NCI-H446 (cell line): ENCODE measurements at regions not wholly inside any gene's neighbourhood (a gene's known extent, or its start where the extent isn't known, plus 50 kb on each side); places are given as distances from the start of the nearest gene placed in this dataset.

Experiments used
- DNase-seq, 2 experiments: peaks; one replicate each; lab custom pipeline; 2025; lab: John Stamatoyannopoulos, UW

DNA sequence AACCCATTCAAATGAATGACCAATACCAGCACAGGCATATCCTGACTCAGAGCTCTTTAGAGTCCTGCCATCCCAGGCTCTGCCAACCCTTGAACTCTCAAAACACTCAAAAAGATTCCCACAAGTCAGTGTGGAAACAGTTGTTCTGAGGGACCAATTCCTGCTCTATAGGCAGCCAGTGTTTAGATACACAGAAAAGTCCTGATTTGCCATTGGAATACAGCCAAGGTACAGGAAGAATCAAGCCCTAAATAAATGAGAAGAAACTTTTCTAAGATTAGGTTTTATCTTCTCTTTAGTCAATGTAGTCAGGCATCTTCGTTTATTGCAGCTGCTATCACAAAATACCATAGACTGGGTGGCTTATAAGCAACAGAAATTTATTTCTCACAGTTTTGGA is 626.8 kb upstream of the ARID1B start:
- no peak for DNase-seq

GRCh38 chr6:156146891-156147290 is 630.3 kb upstream of the ARID1B start:
- no peak for DNase-seq

DNA sequence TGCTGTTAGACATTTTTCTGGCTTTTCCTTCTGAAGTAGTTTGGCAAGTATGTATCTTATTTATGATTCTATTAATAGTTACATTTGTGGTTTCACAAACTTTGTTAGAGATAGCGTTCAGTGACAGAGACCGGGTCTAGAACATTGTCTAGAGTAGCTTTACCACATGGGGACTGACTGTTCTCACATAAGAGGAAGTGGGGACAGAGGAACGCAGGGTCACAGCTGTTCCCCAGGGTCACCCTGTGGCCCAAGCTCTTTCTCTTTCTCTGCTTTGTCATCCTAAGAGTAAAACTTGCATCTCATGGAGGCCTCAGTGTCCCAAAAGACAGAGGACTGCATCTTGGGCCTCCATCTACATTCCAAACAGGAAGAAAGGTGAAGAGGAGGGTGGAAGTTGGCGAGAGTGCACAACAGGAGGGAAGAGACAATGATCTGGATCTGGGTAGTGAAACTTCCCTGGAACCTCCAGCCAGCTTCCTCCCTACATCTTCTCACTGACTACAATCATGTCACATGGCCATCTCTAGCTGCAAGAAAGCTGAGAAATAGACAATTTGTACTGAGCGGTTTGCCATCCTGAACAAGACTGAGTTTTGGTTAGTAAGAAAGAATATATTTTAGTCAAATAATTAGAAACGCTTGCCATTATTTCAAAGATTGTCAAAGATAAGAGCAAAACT is 645.8 kb upstream of the ARID1B start:
- DNase-seq: no peak

DNA sequence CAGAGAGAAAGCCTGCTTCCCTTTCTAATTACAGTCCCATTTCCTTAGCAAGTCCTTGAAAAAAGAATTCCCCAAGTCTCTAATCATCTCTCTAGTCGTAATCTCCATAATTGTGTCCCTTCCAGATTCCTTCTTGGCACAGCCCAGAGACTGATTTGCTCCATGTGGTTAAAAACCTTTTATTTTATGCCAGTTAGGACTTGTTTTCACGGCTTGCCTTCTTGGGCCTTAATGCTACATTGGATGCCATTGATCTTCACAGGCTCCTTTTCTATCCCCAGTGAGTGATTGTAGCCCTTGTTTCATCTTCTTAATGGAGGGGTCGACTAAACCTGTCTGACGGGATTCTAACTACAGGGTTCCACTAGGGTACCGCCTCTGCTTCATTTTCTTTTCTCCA is 650.6 kb upstream of the ARID1B start:
- no peak for DNase-seq

GRCh38 chr6:156125844-156126243 is 651.3 kb upstream of the ARID1B start:
- no peak for DNase-seq

DNA sequence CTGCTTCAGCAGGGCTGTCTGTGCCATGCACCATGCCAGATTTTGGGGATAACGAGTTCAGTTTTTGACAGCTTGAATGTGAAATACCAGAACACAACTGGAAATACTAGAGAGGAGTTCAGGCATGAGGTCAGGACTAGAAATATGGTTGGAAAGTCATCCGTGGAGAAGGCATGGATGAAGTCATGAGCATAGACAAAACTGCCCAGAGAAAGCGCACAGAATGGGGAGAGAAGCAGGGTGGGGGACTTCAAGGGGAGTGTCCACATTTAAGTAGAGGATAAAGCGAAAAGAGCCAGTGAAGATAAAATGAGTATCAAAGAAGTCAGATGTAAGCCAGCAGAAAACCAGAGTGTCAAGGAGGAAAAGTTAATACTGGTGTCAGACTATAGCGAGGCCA is 653.4 kb upstream of the ARID1B start:
- DNase-seq: no peak

- no peak for DNase-seq
Measured at GRCh38 chr6:156121973-156122372, 655.2 kb upstream of the ARID1B start.

DNA sequence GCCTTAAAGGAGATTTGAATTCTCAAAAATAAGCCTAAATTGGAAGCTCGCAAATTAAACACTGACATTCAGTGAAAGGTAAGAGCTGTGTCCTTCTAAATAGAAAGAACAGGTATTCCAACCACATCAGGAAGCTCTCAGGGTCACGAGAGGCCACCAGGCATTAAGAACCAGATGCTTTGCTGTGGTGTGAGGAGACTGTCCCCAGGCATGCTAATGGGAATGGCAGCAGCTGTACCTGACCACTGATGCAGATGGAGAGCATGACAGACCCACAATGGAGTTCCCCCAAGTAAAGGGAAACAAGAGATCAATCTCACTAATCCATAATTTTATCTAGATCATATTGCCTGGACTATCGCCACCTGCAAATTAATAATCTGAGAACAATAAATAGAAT is 658.9 kb upstream of the NOX3 start:
- no peak for DNase-seq

GRCh38 chr6:156113631-156114030 is 658.0 kb upstream of the NOX3 start:
- no peak for DNase-seq

DNA sequence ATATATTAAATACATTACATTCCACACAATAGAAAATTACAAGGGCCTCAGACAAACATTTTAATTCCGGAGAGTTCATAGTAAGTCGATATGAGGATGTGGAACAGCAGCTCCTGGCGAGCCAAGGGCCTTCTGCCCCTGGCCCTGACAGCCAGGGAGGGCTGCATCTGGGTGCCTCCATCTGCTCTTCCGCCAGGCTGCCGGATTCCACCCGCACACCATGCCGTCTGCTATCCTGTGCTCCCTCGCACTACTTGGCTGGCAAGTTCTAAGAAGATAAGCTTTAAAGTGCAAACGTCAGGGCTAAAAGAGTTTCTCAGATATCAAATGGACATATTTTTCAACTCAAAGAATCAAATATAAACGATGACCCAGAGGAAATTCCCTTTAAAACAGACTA is 656.3 kb upstream of the NOX3 start:
- no peak for DNase-seq

- DNase-seq: no peak
Measured at GRCh38 chr6:156110249-156110648, 654.6 kb upstream of the NOX3 start.

GRCh38 chr6:156109713-156110112 is 654.1 kb upstream of the NOX3 start:
- DNase-seq: no peak

GRCh38 chr6:156107624-156108101 is 652.0 kb upstream of the NOX3 start:
- no peak for DNase-seq

- no peak for DNase-seq
Measured at GRCh38 chr6:156102129-156102528, 646.5 kb upstream of the NOX3 start.

DNA sequence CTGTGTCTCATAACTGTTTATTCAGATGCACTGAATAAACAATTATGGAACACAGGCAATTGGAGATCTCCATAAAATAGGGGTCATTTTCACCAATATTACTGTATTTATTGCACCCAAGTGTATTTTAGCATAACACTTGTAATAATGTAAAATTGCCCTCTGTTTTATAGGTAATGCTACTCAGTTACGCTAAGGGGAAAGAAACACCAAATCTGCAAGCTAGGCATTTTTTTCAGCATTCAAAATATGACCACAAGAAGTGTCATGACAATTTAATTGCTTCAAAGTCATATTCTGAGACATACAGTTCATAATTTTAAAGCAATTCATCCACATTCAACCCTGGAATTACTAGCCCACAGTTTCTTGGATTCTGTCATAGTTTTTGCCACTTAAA is 643.2 kb upstream of the NOX3 start:
- no peak for DNase-seq

GRCh38 chr6:156087487-156087886 is 631.8 kb upstream of the NOX3 start:
- DNase-seq: no peak

- DNase-seq: no peak
Measured at GRCh38 chr6:156082012-156082411, 626.4 kb upstream of the NOX3 start.

DNA sequence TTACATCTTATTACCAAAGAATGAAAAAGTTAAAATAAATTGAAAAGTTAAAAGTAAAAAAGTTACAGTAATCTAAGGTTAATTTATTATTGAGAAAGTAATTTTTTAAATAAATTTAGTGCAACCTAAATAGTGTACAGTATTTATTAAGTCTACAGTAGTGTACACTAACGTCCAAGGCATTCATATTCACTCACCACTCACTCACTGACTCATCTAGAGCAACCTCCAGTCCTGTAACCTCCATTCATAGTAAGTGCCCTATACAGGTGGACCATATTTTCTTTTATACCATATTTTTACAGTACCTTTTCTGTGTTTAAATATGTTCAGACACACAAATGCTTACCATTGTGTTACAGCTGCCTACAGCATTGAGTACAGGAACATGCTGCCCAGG is 624.7 kb upstream of the NOX3 start:
- no peak for DNase-seq

DNA sequence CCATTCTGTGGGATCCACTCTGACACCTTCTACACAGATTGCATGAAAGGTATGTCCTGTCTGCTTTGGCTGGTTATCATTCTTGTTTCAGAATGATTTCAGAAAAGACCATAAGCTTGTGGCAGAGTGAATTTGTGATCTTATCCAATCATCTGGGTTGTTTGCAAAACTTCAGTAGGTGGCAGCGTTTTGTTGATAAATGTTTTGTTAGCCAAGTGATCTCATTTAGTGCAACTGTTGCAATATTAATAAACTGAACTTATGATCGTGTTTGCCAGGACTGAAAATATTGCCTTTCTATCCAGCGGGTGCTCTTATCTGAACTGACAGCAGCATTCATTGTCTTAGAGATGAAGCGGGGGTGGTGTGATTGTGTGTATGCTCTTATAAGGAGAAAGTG is 613.2 kb upstream of the NOX3 start:
- DNase-seq: no peak

GRCh38 chr6:156065849-156066248 is 610.2 kb upstream of the NOX3 start:
- DNase-seq: no peak

DNA sequence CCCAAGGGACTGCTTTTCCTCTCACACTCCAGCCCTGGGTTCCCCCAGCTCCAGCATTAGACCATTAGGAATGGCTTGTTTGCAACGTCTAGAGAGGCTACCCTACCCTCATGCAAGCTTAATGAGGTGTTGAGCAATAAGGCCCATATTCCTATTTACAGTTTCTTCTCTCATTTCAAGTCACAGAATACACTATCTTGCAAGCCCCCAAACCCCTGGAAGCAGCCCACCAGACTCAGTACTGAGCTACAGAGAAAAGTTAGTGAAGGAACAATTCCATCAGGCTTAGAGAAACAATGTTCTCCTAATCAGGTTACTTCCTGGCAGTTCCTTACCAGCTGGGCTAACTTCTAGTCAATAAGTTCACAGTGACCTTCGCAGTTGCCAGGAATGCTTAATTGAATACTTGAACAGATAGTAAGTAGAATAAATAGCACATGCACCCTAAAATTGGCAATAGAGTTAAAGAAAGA is 606.5 kb upstream of the NOX3 start:
- no peak for DNase-seq

GRCh38 chr6:156061465-156061864 is 605.8 kb upstream of the NOX3 start:
- DNase-seq: no peak

- DNase-seq: no peak
Measured at GRCh38 chr6:156060013-156060412, 604.4 kb upstream of the NOX3 start.

DNA sequence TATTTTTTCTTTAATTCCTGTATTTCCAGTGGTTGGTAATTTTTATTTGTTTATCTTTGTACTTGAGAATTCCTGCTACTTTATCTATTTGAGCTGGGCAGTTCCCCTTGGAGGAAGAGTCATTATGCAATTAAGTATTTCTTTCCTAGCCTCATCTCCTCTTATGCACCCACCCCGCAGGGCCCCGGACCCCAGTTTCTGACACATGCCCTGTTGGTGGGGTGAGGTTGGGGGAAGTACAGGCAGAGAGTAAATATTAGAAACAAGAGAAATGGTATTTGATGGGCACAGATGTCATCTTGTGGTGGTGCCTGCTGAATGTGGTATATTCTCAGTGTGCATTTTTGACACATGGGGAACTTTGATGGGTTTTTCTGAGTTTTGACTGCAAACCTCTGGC is 602.7 kb upstream of the NOX3 start:
- DNase-seq: no peak
